Transverse colon (tissue), 4 donors: ENCODE measurements at regions not wholly inside any gene's neighbourhood (a gene's known extent, or its start where the extent isn't known, plus 50 kb on each side); places are given as distances from the start of the nearest gene placed in this dataset.

Experiments used
- DNase-seq: peaks from one replicate; pipeline ENCODE4 v3.0.0-alpha.2; 2019
- H3K27ac ChIP-seq, 4 donors: fragments of 200-600 bp; sonication (generic); 2 replicates each; pipeline ENCODE4 v1.5.1; 2016 to 2018; ENCODE audit warnings: inconsistent platforms in 4 of 4
- H3K27me3 ChIP-seq: fragments of 200-600 bp; sonication (generic); 2 replicates; pipeline ENCODE4 v1.5.1; 2017; ENCODE audit warnings: inconsistent platforms
- H3K36me3 ChIP-seq, 4 donors: fragments of 200-600 bp; sonication (generic); 2 replicates each; pipeline ENCODE4 v1.5.1; 2017 to 2019; ENCODE audit warnings: inconsistent platforms in 4 of 4
- H3K4me1 ChIP-seq, 4 donors: fragments of 200-600 bp; sonication (generic); 2 replicates each; pipeline ENCODE4 v1.5.1; 2017 to 2020; ENCODE audit warnings: inconsistent platforms in 4 of 4
- H3K4me3 ChIP-seq, 4 donors: fragments of 200-600 bp; sonication (generic); 1 replicate in 1 of 4; 2 replicates in 3 of 4; pipeline versions ENCODE4 v1.5.1 to v1.6.1; 2017 to 2019; ENCODE audit warnings: inconsistent platforms in 4 of 4
- H3K9me3 ChIP-seq, 2 donors: fragments of 200-600 bp; sonication (generic); 2 replicates each; pipeline ENCODE4 v1.5.1; 2017 to 2019; ENCODE audit warnings: inconsistent platforms in 2 of 2
- CTCF ChIP-seq, 5 experiments: fragments of 200-600 bp in 3 of 5; fragments of 450-650 bp in 2 of 5; sonication (generic) in 3 of 5; IDR thresholded peaks; 1 replicate in 2 of 5; 2 replicates in 3 of 5; pipeline ENCODE4 v1.5.1; 2016 to 2017; ENCODE audit warnings: antibody characterized with exemption in 5 of 5, inconsistent platforms in 3 of 5, mild to moderate bottlenecking in 2 of 5, moderate library complexity in 1 of 5
- EP300 ChIP-seq: sonication (generic); formaldehyde crosslinking; IDR thresholded peaks from one replicate; pipeline ENCODE4 v1.6.1; 2017; ENCODE audit warnings: antibody characterized with exemption, low read depth
- POLR2A ChIP-seq: fragments of 450-650 bp; IDR thresholded peaks from one replicate; pipeline ENCODE4 v1.6.1; 2016; ENCODE audit warnings: antibody characterized with exemption, mild to moderate bottlenecking, moderate library complexity
- POLR2AphosphoS5 ChIP-seq, 3 donors: sonication (generic); formaldehyde crosslinking; IDR thresholded peaks; one replicate each; pipeline ENCODE4 v1.6.1; 2016; ENCODE audit warnings: antibody characterized with exemption in 3 of 3
- WGBS, 2 donors: methylation state at CpG; one replicate each; pipeline ENCODE4 v1.1.5; 2018; ENCODE audit warnings: low coverage in 1 of 2; 5-methylcytosine and 5-hydroxymethylcytosine counted together
- in situ Hi-C, 4 donors: fragments of 200-750 bp; cut with MboI; loops; one replicate each; pipeline versions ENCODE4 v1.15.0 to v1.15.1; 2017; ENCODE audit warnings: low sequenced_read_pairs in 3 of 4, low pct_ligation_motif_present in 1 of 4, low pct_unique_long_range_greater_than_20kb in 1 of 4
- intact Hi-C: fragments of 100-400 bp; cut with DNase I; formaldehyde crosslinking; loops from one replicate; pipeline ENCODE4 v1.15.1; 2023; ENCODE audit warnings: low total_unique reads

DNA sequence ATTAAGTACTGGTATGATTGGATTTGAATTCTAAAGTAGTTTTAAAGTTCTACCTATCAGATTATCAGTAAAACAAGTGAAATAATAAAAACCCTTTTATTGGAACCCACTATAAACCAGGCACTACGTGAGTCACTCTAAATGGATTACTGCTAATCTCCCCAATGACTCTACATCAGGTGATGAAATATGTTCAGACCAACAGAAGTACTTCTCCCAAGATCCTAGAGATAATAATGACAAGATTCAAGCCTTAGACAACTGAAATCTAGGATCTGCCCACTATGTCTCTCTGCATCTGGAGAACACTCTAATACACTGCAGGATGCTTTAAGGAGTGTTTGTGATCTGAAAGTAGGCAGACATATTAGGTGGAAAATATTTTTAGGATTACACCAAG is 652.1 kb upstream of the CHORDC1 start:
- no peaks in the 10 kb centered on the region for H3K9me3 ChIP-seq
- H3K27me3 ChIP-seq, result no peaks in the 10 kb centered on the region
- H3K4me1 ChIP-seq, result no peaks in the 10 kb centered on the region
- H3K4me3 ChIP-seq, result no peak overlapping the region
- in situ Hi-C loops (no loop called here), intact Hi-C loops (no loop called here)
- whole genome bisulfite sequencing, 2 donors, result 50 to 56% methylated on average over 1 of the region's 1 CpG
- no peak for DNase-seq
- H3K36me3 ChIP-seq, result no peaks in the 10 kb centered on the region
- no peak overlapping the region for H3K27ac ChIP-seq
- TF ChIP-seq POLR2AphosphoS5 (IDR thresholded peaks at IDR 0.05), result no peak
- no peak for TF ChIP-seq POLR2A
- TF ChIP-seq CTCF (IDR thresholded peaks at IDR 0.05), result no peak

DNA sequence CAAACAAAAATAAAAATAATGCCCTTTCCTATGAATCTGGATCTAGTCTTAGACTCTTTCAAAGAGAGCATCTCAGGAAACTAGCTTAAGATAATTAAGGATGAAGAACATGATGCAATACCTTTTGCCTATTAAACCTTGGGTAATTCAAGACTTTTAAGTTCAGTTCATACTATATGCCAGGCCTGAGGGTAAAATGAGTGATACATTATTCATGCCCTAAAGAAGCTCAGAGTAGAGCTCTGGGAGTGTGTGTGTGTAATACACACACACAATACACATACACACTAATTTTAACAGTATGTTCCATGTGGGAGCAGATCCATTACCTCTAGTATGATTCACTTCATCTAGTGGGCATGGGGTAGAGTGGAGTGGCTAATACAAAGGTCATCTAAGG is 651.4 kb upstream of the CHORDC1 start:
- H3K36me3 ChIP-seq, result no peaks in the 10 kb centered on the region
- H3K27ac ChIP-seq, result no peak overlapping the region
- H3K27me3 ChIP-seq, result no peaks in the 10 kb centered on the region
- H3K4me3 ChIP-seq, result no peak overlapping the region
- DNase-seq, result no peak
- intact Hi-C loops, result no loop called here
- H3K4me1 ChIP-seq, result no peaks in the 10 kb centered on the region
- in situ Hi-C loops, result no loop called here
- no peak for TF ChIP-seq CTCF (IDR thresholded peaks at IDR 0.05)
- TF ChIP-seq POLR2A, result no peak
- no peak for TF ChIP-seq POLR2AphosphoS5 (IDR thresholded peaks at IDR 0.05)
- no peak for TF ChIP-seq EP300
- H3K9me3 ChIP-seq, result no peaks in the 10 kb centered on the region

DNA sequence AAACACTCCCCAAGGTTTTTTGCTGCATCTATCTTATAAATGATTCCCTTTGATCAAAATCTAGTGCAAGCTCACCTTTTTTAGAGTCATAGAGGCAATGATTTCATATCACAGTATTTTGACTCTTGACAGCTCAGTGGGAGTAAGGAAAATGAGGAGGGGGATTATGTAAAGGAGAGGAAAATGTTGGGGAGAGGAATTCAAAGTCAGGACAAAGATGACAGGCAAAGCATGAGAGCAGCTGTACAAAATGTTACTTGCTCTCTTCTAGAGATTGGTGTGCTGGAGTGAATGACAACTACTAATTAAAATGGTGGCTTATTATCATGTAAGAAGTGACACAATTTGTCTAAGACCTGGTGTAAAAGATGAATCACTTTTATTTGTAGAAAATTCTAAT is 644.6 kb upstream of the CHORDC1 start:
- intact Hi-C loops, result no loop called here
- no peaks in the 10 kb centered on the region for H3K4me1 ChIP-seq
- no peak for DNase-seq
- in situ Hi-C loops, result no loop called here
- no peaks in the 10 kb centered on the region for H3K36me3 ChIP-seq
- no peaks in the 10 kb centered on the region for H3K27me3 ChIP-seq
- H3K4me3 ChIP-seq, result no peak overlapping the region
- H3K9me3 ChIP-seq, result no peaks in the 10 kb centered on the region
- TF ChIP-seq EP300 (no peak), CTCF (IDR thresholded peaks at IDR 0.05) (no peak), POLR2A (no peak), POLR2AphosphoS5 (IDR thresholded peaks at IDR 0.05) (no peak)
- H3K27ac ChIP-seq, result no peak overlapping the region

GRCh38 chr11:90856790-90857189 is 633.9 kb upstream of the CHORDC1 start:
- H3K27me3 ChIP-seq, result no peaks in the 10 kb centered on the region
- H3K27ac ChIP-seq, result no peak overlapping the region
- H3K4me1 ChIP-seq, result no peaks in the 10 kb centered on the region
- peaks cover 0 to 6% of the 10 kb centered on the region in 2 donors for H3K9me3 ChIP-seq
- 58 to 84% methylated on average over 1 of the region's 1 CpG for WGBS, 2 donors
- in situ Hi-C loops, result no loop called here
- DNase-seq, result no peak
- TF ChIP-seq CTCF (IDR thresholded peaks at IDR 0.05) (no peak), EP300 (no peak), POLR2AphosphoS5 (IDR thresholded peaks at IDR 0.05) (no peak), POLR2A (no peak)
- H3K36me3 ChIP-seq, result no peaks in the 10 kb centered on the region
- H3K4me3 ChIP-seq, result no peak overlapping the region
- intact Hi-C loops, result no loop called here
